Prostate gland (tissue), 2 donors: ENCODE measurements at regions not wholly inside any gene's neighbourhood (a gene's known extent, or its start where the extent isn't known, plus 50 kb on each side); places are given as distances from the start of the nearest gene placed in this dataset.

ENCODE experiments used
- POLR2A ChIP-seq: fragments of 450-650 bp; IDR thresholded peaks from one replicate; pipeline ENCODE4 v1.6.1; 2016; ENCODE audit warnings: antibody characterized with exemption, mild to moderate bottlenecking
- TF ChIP-seq, protein P1 (sequence below), 4 experiments: fragments of 200-600 bp in 2 of 4; fragments of 450-650 bp in 2 of 4; sonication (generic) in 2 of 4; IDR thresholded peaks; 1 replicate in 3 of 4; 2 replicates in 1 of 4; pipeline ENCODE4 v1.5.1; 2016 to 2019; ENCODE audit warnings: antibody characterized with exemption in 4 of 4, mild to moderate bottlenecking in 2 of 4, moderate library complexity in 2 of 4

DNA sequence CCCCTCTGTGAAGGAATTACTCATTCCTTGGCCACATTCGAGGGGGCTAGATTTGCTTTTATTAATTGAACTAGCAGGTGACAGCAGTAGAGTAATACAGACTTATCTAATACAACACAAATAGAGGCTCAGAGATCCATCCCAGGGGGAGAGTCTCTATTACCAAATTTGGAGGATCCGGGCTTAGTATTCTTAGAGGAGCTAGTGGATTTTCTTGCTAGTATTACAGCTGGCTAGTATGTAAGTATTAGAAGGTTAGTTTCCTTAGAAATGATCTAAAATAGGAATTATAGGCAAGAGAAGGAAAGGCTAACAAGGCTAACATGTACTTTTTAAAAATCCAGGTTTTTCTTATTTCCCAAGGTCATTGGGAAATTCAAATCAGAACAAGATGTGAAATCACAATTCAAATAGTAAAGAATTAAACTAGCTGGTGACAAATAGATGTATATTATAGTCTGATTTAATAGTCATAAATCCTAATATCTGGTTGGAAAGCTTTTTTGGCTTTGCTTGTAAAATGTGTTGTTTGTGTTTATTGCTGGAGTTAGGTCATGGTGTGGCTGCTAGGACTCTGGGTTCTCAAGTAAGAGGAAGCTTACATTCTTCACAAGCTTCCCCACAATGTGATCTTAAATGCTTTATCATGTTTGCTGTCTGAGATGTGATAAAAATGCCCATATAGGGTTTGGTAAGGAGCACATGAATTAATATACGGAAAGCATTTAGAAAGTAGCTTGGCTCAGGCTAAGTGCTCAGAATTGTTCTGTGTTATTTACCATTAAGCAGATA, 160.4 kb upstream of the MPDZ start:
- TF ChIP-seq, protein P1, sequence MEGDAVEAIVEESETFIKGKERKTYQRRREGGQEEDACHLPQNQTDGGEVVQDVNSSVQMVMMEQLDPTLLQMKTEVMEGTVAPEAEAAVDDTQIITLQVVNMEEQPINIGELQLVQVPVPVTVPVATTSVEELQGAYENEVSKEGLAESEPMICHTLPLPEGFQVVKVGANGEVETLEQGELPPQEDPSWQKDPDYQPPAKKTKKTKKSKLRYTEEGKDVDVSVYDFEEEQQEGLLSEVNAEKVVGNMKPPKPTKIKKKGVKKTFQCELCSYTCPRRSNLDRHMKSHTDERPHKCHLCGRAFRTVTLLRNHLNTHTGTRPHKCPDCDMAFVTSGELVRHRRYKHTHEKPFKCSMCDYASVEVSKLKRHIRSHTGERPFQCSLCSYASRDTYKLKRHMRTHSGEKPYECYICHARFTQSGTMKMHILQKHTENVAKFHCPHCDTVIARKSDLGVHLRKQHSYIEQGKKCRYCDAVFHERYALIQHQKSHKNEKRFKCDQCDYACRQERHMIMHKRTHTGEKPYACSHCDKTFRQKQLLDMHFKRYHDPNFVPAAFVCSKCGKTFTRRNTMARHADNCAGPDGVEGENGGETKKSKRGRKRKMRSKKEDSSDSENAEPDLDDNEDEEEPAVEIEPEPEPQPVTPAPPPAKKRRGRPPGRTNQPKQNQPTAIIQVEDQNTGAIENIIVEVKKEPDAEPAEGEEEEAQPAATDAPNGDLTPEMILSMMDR (IDR thresholded peaks at IDR 0.05) = no peak
- no peak for TF ChIP-seq POLR2A
